NCI-H2227 (cell line): ENCODE measurements at regions not wholly inside any gene's neighbourhood (a gene's known extent, or its start where the extent isn't known, plus 50 kb on each side); places are given as distances from the start of the nearest gene placed in this dataset.

ENCODE experiments used
- DNase-seq: peaks from one replicate; lab custom pipeline; 2025; ENCODE audit not compliant: unreplicated experiment; lab: John Stamatoyannopoulos, UW

DNA sequence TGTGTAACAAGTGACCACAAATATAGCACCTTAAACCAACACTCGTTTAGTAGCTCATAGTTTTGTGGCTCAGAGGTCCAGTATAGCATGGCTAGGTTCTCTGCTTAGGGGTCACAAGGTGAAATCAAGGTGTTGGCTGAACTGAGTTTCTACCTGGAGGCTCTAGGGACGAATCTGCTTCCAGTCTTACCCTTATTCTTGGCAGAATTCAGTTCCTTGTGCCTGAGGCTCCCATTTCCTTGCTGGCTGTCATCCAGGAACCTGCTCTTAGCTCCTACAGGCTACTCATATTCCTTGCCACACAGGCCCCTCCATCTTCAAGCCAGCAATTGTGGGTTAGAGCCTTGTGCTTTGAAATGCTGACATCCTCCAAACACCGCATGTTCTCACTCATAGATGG, 212.3 kb upstream of the CDH13 start:
- DNase-seq: no peak

DNA sequence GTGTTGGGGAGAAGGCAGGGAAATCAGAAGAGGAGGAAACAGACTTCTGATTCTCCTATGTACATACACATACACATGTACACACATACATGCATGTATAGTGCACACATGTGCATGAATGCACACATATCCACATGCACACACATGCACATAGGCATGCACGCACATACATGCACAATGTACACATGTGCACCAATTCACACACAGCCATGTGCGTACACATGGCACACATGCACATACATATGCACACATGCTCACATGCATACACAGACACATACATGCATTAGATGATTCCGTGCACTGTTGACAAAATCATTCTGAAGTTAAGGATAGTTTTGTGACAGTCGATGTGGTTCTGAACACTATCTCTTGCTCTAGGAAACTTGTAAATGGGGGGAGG, 214.0 kb upstream of the CDH13 start:
- no peak for DNase-seq

DNA sequence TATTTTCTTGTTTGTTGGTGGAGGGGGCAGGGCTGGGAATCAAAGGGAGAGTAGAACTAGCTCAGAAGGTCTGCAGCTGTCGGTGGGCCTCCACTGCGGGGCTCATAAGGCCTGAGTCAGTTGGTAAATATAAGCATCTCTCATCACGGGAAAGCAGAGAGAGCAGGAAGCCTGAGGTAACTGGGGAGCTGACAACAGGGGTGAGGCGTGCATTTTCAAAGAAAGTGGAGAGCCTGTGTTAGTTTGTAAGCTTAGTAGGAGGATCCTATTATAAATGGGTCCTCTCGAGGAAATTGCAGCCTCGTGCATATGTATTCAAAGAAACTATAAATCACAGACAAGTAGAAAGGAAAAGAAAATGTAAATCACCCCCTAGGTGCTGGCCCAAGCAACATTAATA, 221.0 kb upstream of the CDH13 start:
- DNase-seq: no peak

DNA sequence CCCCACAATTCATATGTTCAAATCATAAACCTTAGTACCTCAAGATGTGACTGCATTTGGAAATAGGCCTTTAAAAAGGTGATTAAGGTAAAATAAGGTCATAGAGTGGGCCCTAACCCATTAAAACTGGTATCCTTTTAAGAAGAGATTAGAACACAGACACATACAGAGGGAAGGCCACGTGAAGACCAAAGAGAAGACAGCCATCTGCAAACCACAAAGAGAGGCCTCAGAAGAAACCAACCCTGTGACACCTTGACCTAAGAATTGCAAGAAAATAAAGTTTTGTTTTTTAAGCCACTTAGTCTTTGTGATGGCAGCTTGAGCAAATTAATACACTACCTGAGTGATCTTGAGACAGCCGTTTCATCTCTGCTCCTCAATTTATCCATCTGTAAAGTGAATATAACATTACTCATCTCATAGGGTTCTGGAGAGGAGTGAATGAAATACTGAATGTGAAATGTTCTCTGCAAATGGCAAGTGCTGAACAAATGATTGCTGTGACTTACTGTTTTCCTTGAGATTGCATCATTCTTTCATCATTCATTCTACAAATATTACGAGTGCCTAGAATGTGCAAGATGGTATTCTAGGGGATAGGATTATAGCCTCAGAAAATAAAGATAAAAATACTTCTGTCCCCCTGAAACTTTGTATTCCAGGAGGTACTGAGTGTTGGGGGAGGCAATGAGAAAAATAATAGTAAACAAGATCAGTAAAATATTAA, 222.0 kb upstream of the CDH13 start:
- no peak for DNase-seq

DNA sequence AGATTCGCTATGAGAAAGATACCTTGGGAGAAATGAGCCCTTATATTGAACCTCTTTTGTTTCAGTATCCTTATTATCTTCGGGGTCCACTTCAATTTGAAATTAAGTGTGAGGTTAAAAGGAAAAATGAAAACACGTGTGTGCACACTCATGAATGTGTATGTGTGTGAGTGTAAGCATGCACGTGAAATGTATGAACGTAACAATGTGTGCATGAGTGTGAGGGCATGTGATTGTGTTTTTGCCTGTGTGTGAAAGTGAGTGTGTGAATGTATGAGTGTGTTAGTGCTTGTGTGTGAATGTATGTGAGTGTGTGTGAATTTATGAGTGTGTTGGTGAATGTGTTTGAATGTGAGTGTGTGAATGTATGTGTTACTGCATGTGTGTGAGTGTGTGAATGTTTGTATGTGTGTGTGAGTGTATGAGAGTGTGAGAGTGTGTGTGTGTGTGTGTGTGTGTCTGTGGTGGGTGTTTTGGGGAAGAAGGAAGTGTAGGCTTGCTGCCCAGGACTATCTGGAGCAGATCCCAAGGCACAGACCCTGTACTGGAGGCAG, 224.0 kb upstream of the CDH13 start:
- DNase-seq: no peak

DNA sequence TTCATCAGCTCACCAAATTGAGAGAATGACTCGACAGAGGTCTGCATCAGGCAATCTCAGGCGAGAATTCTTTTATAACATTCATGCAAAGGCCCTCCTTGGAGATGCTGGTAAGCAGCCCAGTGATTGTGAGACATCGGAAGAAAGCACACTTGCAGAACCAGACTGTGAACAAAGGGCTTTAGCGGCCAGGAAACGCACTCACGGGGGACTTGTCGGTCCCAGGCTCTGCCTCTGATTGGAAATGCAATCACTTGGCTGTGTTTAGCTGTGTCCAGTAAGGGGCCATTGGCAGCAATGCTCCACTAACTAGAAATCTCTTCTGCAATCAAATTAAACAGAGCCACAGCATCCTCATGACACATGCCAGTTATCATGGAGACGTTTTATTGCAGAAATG, 226.7 kb upstream of the CDH13 start:
- no peak for DNase-seq

DNA sequence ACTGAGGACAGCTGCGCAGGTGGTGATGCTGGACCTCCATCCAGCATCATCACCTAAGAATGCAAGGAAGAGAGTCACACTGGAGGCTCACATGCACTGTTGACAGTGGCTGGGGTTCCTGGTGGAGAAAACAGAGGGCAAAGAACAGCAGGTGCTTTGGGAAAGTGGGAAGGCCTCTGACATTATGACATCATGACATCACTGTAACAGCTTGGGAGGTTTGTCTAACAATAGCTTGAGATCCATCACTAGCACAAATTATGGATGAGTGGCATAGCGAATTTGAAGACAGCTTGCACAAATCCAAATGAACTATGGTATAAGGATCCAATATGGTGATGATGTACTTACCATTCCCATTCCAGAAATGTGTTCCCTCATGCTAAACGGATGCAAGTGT, 226.5 kb upstream of the MPHOSPH6 start:
- DNase-seq: no peak

DNA sequence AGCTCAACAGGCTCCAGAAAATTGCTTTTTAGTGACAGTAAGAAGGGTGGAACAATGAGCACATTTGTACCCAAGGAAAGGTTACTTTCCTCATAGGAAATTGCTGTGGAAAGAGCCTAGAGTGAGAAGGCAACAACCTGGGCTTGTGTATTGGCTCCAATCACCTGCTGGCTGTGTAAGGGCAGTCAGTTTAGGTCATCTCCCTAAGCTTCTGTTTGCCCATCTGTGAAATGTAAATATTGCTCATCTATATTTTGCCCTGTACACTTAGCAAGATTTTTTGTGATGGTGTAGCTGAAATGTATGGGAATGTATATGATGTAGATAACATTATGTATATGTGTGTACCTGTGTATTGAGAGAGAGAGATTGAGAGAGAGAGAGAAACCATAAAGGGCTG, 225.2 kb upstream of the MPHOSPH6 start:
- DNase-seq: no peak

DNA sequence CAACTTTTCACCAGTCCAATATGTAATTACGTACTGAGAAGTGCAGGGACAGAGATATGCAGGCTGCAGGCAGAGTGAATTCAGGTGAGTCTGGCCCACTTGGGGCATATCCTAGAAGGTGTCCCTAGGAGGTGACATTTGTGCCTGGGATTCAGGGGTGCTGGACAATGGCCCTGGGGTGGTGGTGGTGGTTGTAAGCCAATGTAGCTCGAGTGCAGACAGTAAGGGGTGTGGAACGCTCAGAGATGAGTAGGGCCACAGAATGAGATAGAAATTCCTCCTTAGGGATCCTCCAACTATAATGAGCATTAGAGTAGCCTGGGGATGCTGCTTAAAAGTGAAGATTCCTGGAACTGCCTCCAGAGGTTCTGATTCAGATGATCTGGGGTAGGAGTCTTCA, 221.7 kb upstream of the MPHOSPH6 start:
- DNase-seq: no peak

DNA sequence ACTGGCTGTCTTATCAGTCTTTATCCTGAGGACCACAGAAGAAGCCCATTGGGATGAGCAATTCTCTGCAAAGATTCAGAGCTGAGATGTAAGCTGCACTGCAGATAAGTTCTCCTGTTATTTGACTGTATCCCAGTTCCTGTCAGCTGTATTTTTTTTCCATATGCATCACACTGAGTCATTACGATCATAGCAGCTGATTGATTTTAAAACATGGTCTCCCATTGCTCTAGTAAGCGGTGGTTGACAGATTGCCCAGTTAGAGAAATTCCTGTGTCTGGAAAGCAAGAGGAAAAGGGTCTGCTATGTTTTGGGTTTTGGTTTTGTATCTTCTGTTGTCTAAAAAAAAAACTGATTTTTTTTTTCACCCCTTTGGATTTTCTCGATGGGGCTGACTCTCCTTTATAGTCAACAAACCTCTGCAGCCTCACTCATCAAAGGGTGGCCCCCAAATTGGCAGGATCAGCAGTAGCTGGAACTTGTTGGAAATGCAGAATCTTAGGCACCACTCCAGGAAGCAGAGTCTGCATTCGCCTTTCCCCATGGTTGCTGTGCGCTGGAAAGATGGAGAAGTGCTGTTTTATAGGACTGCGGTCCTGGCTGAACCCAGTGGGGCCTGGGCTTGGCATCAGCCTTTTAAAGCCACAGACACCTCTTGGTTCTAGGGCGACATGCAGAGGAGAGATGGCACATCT, 220.1 kb upstream of the MPHOSPH6 start:
- DNase-seq: no peak

DNA sequence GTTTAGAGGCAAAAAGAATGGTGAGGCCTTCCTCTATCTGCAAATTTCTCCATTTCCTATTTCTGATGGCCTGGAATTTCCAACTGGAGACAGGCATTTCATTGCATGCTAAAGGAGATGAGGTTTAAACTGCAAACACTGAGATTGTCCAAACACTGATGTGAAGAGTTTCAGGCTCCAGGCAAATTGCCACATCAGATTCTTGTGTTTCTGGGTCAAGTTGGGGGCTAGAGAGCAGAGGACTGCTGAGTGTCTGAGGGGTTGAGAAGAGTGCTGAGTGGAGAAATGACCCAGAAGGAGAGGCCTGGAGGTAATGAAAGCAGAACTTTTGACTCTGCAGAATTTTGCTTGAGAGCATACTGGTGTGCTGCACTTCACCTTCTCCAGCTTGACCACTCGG, 216.7 kb upstream of the MPHOSPH6 start:
- DNase-seq: no peak

DNA sequence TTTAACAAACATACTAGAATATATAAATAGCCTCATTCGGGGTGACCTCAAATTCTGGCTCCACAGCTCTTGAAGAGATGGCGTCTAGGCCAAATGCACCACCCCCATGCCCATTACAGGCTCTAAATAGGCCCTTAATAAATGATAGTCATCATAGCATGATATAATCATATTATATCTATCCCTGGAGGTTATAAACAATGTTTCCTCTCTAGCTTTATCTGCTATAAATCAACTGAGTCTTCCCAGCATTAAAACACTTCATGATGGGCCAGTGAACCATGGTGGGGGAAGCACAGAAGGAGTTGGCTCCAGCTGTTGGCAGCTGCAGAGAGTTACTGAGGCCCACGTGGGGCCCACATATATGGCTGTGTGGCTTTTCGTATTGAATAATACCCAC, 214.9 kb upstream of the MPHOSPH6 start:
- DNase-seq: no peak

DNA sequence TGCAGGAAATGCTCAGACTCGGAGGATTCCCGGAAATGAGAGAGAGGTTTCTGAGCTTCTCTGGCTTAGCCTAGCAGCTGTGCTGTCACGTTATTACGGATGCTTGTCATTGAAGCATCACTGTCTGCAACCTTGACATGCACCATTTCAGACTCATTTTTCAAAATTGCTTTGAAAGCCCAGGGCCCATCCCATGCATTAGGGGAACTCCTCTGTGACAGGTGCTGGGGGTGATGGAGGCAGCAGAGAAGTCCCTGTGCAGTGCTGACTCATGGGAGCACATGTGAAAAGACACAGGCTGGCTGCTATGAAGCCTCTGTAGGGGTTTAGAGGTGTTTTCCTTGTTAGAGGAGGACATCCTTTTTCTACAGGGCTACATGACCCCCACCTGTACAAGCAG, 214.0 kb upstream of the MPHOSPH6 start:
- DNase-seq: no peak

DNA sequence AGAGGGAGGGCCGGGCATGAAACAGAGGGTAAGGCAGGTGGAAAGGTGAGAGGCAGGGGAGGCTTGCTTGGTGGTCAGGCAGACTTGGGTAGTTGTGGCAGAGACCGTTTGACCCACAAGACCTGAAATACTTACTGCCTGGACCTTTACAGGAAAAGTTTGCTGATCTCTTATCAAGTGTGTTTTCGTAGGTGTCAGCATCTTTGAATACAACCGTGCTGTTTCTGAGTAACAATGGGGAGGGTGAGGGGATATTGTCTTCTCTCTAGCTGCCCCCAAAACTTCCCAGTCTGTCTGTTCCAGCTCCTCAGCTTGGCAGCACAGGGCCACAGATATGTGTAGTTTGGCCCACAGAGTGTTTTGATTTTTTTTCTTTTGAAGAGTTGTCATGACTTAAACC, 212.5 kb upstream of the MPHOSPH6 start:
- no peak for DNase-seq

DNA sequence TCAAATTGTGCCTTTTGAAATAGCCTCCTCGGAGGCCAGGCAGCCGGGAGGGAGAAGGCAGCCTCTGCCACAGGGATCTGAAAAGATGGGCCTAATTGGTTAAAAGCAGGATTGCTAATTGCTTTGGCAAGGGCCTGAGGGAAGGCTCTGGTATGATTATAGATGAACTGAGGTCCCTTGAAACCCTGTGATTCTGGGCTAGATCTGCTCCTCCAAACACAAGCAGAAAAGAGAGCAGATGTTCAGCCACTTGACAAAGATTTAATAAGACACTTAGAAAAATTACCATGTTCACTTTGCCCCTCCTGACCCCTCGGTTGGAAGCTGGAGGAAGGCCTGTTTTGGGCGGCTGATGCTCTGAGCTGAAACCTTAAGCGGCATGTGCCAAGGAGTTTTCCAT, 209.5 kb upstream of the MPHOSPH6 start:
- DNase-seq: no peak

DNA sequence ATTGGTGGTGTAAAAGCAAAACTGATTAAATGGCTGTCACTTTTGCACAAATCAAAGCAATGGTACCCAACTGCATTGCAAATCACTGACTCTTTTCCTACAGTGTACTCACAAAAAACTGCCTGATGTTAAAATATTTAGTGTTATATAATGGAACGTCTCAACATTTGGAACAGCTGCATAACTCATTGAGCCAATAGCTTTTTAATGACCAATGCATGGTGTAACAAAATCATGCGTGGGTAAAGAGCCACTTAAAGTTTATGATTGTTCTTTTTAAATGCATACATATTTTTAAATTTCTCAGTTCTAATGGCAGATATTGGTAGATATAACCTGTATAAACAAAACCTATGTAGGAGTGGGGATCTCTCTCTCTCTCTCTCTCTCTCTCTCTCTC, 204.0 kb upstream of the MPHOSPH6 start:
- DNase-seq: no peak

DNA sequence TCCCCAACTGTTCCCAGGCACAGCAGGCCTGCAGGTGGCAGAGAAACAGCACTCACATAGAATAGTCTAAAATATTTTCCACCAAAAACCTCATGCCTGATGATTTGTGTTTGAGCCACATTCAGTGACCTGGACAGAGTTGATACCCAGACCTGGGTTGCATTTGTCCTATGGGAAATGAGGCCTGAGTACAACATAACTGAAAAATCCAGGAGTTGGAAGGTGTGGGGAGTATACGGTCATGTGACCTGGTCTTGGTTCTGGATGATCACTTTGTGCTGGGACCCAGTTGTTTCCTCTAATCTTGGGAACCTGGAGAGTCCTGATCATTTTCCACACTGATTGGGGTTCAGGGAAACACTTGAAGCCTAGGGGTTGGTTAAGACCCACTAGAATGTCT, 200.3 kb upstream of the MPHOSPH6 start:
- DNase-seq: no peak

DNA sequence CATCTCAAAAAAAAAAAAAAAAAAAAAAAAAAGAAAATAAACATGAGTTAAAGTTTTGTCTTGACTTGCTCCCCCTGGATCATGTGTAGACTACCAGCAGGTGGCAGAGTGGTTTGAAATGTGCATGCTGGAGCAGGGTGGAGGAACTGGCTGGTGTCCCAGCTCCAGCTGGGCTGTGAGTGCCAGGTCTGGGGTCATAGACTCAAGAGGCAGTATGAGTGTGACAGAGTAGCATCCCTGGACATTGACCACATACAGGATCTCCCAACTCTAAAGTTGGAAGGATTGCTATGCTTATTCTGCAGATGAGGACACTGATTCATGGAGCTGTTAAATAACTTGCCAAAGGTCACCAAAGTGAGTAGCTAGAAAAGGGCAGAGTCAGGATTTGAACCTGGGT, 198.0 kb upstream of the MPHOSPH6 start:
- no peak for DNase-seq

DNA sequence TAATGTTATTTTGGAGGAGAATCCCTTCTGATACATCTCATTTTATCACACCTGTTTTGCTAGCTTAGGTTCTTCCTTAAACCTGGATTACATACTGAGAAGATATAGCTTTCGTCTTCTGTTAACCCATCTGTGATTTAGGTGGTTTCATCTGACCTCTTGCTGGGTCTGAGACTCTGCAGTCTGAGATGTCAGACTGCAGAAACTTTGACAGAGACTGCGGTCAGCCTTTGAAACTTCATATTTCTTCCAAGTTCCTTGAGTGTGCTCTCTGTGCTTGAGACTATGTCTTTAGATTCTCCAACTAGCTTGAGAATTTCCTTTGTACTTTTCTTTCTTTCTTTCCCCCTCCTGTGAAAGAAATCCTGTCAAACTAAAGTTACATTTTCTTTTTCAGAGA, 196.4 kb upstream of the MPHOSPH6 start:
- no peak for DNase-seq

DNA sequence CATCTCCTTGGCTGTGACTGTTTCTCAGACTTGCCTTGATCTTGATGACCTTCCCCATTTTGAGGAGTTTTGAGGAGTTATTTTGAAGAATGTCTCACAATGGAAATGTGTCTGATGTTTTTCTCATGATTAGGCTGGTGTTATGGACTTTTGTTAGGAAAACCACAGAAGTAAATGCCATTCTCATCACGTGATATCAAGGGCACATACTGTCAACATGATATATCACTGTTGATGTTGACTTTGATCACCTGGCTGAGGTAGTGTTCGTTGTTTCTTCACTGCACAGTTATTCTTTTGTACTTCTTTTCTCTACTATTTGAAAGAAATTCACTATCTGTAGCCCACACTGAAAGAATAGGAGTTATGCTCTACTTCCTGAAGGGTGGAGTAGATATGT, 194.7 kb upstream of the MPHOSPH6 start:
- DNase-seq: no peak

DNA sequence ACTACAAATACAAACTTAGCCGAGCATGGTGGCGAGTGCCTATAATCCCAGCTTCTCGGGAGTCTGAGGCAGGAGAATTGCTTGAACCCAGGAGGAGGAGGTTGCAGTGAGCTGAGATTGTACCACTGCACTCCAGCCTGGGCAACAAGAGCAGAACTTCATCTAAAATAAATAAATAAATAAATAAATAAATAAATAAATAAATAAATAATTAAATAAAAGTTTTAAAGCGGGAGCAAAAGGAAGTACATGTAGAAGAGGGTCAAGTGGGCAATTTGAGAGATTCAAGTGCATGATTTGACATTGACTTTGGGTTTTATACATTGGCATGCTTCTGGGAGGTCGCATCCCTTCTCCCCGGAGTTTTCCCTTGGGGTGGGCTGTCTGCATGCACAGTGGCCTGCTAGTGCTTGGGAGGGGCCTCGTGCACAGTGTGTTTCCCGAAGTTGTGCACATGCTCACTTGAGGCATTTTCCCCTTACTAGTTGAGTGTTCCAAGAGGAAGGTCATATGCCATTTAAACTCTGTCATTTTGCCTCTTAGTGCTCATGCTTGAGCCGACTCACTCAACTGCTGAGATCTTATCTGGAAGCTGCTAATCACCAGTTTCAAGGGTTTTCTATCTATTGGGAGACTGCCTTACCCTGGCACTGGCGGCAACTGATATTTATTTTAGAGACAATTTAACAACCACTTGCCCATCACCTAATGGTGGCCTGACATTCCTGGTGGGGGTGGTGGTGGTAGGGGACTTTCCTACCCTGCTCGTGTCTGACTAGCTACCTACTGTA, 193.2 kb upstream of the MPHOSPH6 start:
- DNase-seq: no peak

DNA sequence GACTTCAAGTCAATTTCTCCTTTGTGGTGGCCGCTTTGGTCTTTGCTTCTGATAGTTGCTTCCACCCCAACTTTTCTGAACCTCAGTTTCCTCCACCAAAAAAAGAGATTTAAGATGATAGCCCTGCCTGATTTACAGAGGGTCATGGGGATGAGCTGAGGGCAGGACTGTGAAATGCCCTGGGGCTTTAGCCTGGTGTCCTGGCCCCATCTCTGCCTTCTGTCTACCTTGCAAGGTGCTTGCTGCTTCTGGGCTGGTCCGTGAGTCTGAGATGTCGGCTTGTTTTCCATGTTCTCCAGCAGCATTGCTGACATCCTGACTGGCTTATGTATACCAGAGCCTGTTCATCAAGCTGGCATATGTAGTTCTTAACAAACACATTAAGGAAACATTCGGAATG, 191.9 kb upstream of the MPHOSPH6 start:
- DNase-seq: no peak
